AG04449 (cell line): ENCODE measurements at regions not wholly inside any gene's neighbourhood (a gene's known extent, or its start where the extent isn't known, plus 50 kb on each side); places are given as distances from the start of the nearest gene placed in this dataset.

ENCODE experiments used
- CTCF ChIA-PET: fragments of 350-600 bp; formaldehyde crosslinking; extraction: SDS; loops from one replicate; lab custom pipeline; 2021; ENCODE audit warnings: antibody characterized with exemption; lab: Yijun Ruan, JAX
- POLR2A ChIA-PET: fragments of 400-600, 350-600 bp; formaldehyde crosslinking; extraction: SDS; loops from one replicate; lab custom pipeline; 2020; ENCODE audit warnings: antibody characterized with exemption, inconsistent platforms; lab: Yijun Ruan, JAX
- DNase-seq: peaks from one replicate; pipeline ENCODE4 v3.0.0-alpha.2; 2010; ENCODE audit warnings: low read depth, low spot score
- H3K4me3 ChIP-seq: 2 replicates; pipeline ENCODE4 v1.5.1; 2011; ENCODE audit warnings: low read depth, mild to moderate bottlenecking, control low read depth, low read length
- TF ChIP-seq, protein P1 (sequence below): IDR thresholded peaks from one replicate; pipeline ENCODE4 v1.5.1; 2011; ENCODE audit warnings: mild to moderate bottlenecking, moderate library complexity, low read length, control low read depth, inconsistent platforms; ENCODE audit not compliant: insufficient read depth; ENCODE audit errors: missing control alignments

- CTCF ChIA-PET, result no interaction called here
- TF ChIP-seq, protein P1, sequence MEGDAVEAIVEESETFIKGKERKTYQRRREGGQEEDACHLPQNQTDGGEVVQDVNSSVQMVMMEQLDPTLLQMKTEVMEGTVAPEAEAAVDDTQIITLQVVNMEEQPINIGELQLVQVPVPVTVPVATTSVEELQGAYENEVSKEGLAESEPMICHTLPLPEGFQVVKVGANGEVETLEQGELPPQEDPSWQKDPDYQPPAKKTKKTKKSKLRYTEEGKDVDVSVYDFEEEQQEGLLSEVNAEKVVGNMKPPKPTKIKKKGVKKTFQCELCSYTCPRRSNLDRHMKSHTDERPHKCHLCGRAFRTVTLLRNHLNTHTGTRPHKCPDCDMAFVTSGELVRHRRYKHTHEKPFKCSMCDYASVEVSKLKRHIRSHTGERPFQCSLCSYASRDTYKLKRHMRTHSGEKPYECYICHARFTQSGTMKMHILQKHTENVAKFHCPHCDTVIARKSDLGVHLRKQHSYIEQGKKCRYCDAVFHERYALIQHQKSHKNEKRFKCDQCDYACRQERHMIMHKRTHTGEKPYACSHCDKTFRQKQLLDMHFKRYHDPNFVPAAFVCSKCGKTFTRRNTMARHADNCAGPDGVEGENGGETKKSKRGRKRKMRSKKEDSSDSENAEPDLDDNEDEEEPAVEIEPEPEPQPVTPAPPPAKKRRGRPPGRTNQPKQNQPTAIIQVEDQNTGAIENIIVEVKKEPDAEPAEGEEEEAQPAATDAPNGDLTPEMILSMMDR, result no peak
- no peak for DNase-seq
- no peak overlapping the region for H3K4me3 ChIP-seq
- POLR2A ChIA-PET, result no interaction called here
Observed at GRCh38 chr5:9947944-9948343, 301.7 kb downstream of the ATPSCKMT start.

GRCh38 chr5:9947225-9947714 is 302.4 kb downstream of the ATPSCKMT start:
- ChIA-PET POLR2A (no interaction called here), CTCF (no interaction called here)
- TF ChIP-seq, protein P1, result no peak
- DNase-seq, result no peak
- no peak overlapping the region for H3K4me3 ChIP-seq

DNA sequence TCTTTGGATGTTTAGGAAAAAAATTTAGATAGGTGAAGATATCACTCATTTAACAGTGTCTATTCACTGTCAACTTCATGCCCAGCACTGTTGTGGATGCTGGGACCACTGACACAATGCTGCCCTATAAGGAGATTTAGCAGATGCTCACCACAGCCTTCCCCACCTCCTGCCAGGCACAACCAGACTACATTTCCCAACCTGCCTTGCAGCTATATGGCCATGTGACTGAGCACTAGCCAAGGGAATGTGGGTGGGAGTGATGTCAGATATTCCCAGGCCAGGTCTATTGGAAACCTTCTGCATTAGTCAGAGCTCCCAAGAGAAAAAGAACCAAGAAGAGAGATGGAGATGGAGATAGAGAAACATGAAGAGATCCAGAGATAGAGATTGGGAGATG is 302.6 kb upstream of the TAS2R1 start:
- ChIA-PET POLR2A (no interaction called here), CTCF (no interaction called here)
- peak; percentile 17 for DNase-seq
- TF ChIP-seq, protein P1, result no peak
- H3K4me3 ChIP-seq, result no peak overlapping the region

DNA sequence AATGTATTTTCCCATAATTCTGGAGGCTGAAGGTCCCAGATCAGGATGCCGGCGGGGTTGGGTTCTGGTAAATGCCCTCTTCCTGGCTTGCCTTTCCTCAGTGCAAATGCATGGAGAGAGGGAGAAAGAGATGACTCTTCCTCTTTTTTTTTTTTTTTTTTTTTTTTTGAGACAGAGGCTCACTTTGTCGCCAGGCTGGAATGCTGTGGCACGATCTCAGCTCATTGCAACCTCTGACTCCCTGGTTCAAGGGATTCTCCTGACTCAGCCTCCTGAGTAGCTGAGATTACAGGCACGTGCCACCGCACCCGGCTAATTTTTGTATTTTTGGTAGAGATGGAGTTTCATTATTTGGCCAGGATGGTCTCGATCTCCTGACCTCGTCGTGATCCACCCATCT is 300.0 kb upstream of the TAS2R1 start:
- DNase-seq, result no peak
- TF ChIP-seq, protein P1, result no peak
- ChIA-PET POLR2A (no interaction called here), CTCF (interaction anchor here (0.6 kb wide), 1 partner anchor 964 kb away, joined by 4 read pairs; no protein-coding TSS in a partner anchor)
- H3K4me3 ChIP-seq, result no peak overlapping the region

DNA sequence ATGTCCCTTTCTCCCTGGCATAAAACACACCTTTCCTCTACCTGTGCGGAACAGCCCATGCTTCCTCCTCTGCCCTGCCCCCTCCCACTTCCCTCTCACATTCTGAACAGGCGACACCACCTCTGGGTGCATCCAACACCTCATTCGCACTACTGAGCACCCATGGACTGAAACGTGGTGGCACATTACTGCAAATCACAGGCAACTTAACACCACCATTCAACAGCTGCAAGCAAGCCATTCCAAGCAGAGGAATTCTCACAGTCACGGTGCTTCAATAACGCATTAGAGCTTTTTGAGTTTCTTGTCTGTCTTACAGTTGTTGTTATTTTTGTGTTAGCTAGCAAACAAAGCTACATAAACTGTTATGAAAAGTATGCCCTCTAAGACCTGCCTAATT is 298.2 kb upstream of the TAS2R1 start:
- ChIA-PET POLR2A (no interaction called here), CTCF (no interaction called here)
- TF ChIP-seq, protein P1, result no peak
- no peak overlapping the region for H3K4me3 ChIP-seq
- no peak for DNase-seq

DNA sequence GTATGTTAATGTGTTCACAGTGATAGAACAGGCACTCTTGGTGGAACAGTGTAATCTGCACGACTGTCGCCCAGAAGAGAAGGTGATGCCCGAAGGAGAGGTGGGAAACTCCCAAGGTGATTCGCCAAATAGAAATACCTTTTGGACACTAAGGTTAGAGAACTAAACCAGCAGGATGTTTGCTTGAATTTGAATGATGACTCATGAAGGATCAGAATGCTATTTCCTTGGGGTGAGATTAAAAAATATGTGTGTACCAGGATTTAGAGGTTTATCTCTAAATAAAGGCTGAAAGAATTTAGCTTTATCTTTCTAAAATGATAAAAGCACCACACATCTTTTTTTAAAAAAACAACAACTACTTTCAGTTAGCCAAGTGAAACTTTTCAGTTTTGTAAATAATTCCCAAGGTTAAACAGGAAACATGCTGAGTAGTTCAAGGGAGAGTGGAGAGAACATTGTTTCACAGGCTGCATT is 297.4 kb upstream of the TAS2R1 start:
- H3K4me3 ChIP-seq, result no peak overlapping the region
- no peak for DNase-seq
- POLR2A ChIA-PET, result no interaction called here
- CTCF ChIA-PET, result interaction anchor here (1.1 kb wide), 1 partner anchor 50 kb away, joined by 3 read pairs; no protein-coding TSS in a partner anchor
- TF ChIP-seq, protein P1, result no peak
